Calu3 (cell line): ENCODE measurements at regions not wholly inside any gene's neighbourhood (a gene's known extent, or its start where the extent isn't known, plus 50 kb on each side); places are given as distances from the start of the nearest gene placed in this dataset.
"Not testable (repeated sequence)": the region's sequence is repeated elsewhere in the genome, so short reads cannot be mapped to it uniquely, and the experiment has no call there.

Experiments
- BruUV-seq: library from RNA; stranded (reverse); fragments of 400-500 nt; replicated peaks from 2 replicates; lab custom pipeline; 2021; lab: Mats Ljungman, UMichigan
- CTCF ChIA-PET: fragments of 300-600 bp; sonication (Branson Sonifier 250); formaldehyde crosslinking; loops from one replicate; lab custom pipeline; 2022; ENCODE audit warnings: antibody characterized with exemption; lab: Charles Lee
- DNase-seq: peaks from one replicate; pipeline ENCODE4 v3.0.0; 2022
- H3K27ac Mint-ChIP-seq: one replicate; pipeline ENCODE4 v1.8.0; 2022; ENCODE audit warnings: mixed read lengths; ENCODE audit not compliant: unreplicated experiment
- H3K27me3 Mint-ChIP-seq: one replicate; pipeline ENCODE4 v1.8.0; 2022; ENCODE audit warnings: mixed read lengths; ENCODE audit not compliant: unreplicated experiment
- H3K36me3 Mint-ChIP-seq: one replicate; pipeline ENCODE4 v1.8.0; 2022; ENCODE audit warnings: mild to moderate bottlenecking, moderate library complexity, mixed read lengths; ENCODE audit not compliant: insufficient read depth, unreplicated experiment
- H3K4me1 Mint-ChIP-seq: one replicate; pipeline ENCODE4 v1.8.0; 2022; ENCODE audit warnings: mild to moderate bottlenecking, low read depth, mixed read lengths; ENCODE audit not compliant: unreplicated experiment
- H3K4me3 Mint-ChIP-seq: one replicate; pipeline ENCODE4 v1.8.0; 2022; ENCODE audit warnings: mild to moderate bottlenecking, low read depth, moderate library complexity, mixed read lengths; ENCODE audit not compliant: unreplicated experiment
- H3K9me3 Mint-ChIP-seq: one replicate; pipeline ENCODE4 v1.8.0; 2022; ENCODE audit warnings: low read depth, mixed read lengths; ENCODE audit not compliant: unreplicated experiment
- CTCF ChIP-seq: fragments of 200-600 bp; IDR thresholded peaks from one replicate; pipeline ENCODE4 v1.8.0; 2022; ENCODE audit warnings: antibody characterized with exemption; ENCODE audit not compliant: unreplicated experiment
- intact Hi-C: fragments of 100-400 bp; cut with micrococcal nuclease; formaldehyde crosslinking; loops from one replicate; pipeline ENCODE4 v1.10.0; 2022; ENCODE audit not compliant: unreplicated experiment

- DNase-seq = no peak
Measured at GRCh38 chr6:121698617-121699016, 263.2 kb downstream of the GJA1 start.

GRCh38 chr6:121703129-121703528 is 267.7 kb downstream of the GJA1 start:
- H3K27me3 Mint-ChIP-seq, H3K27ac Mint-ChIP-seq, H3K9me3 Mint-ChIP-seq, H3K36me3 Mint-ChIP-seq, H3K4me3 Mint-ChIP-seq, intact Hi-C loops, BruUV-seq, CTCF ChIA-PET, DNase-seq: not testable (repeated sequence)
- H3K4me1 Mint-ChIP-seq = peaks cover 16% of the 10 kb centered on the region

More at GRCh38 chr6:121698617-121699016, 263.2 kb downstream of the GJA1 start:
- no TSS peak for BruUV-seq
- CTCF ChIA-PET = no interaction called here
- intact Hi-C loops = loop anchor here (10.0 kb wide), 1 partner anchor 264 kb away; the partner anchor contains the start of gene GJA1
- Mint-ChIP-seq H3K36me3 (no peaks in the 10 kb centered on the region), H3K9me3 (no peaks in the 10 kb centered on the region), H3K27ac (no peak overlapping the region), H3K27me3 (no peaks in the 10 kb centered on the region), H3K4me1 (peaks cover 16% of the 10 kb centered on the region), H3K4me3 (no peak overlapping the region)
- no peak for TF ChIP-seq CTCF

DNA sequence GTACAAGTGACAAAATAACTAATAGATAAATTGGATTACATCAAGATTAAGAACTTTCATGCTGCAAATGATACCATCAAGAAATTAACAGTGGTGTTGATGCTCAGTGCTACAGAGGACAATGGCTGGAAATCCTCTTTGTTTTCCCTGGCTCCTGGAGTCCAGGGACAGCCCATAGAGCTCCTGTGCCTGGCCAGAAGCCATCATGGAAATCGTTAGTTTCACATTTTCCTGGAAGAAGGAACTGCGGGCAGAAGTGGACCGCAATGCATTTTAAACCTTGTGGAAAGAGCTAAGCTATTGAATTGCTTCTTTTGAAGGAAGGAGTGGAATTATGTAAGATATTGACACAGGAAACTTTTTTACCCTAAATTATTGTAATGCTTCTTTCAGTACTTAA is 276.0 kb downstream of the GJA1 start:
- CTCF ChIA-PET = interaction anchor here (0.6 kb wide), 1 partner anchor 24 kb away, joined by 3 read pairs; no protein-coding TSS in a partner anchor
- Mint-ChIP-seq H3K27ac (no peak overlapping the region), H3K9me3 (no peaks in the 10 kb centered on the region), H3K36me3 (no peaks in the 10 kb centered on the region), H3K4me3 (no peak overlapping the region), H3K27me3 (no peaks in the 10 kb centered on the region), H3K4me1 (no peaks in the 10 kb centered on the region)
- intact Hi-C loops = no loop called here
- no peak for DNase-seq
- no peak for TF ChIP-seq CTCF
- BruUV-seq = no TSS peak

- TF ChIP-seq CTCF = no peak
- no TSS peak for BruUV-seq
- no peak overlapping the region for H3K4me3 Mint-ChIP-seq
- DNase-seq = no peak
- intact Hi-C loops = no loop called here
- H3K9me3 Mint-ChIP-seq = no peaks in the 10 kb centered on the region
- no peaks in the 10 kb centered on the region for H3K4me1 Mint-ChIP-seq
- CTCF ChIA-PET = no interaction called here
- H3K27me3 Mint-ChIP-seq = no peaks in the 10 kb centered on the region
- no peaks in the 10 kb centered on the region for H3K36me3 Mint-ChIP-seq
- H3K27ac Mint-ChIP-seq = no peak overlapping the region
Measured at GRCh38 chr6:121717686-121718085, 282.2 kb downstream of the GJA1 start.

GRCh38 chr6:121720867-121721266 is 285.4 kb downstream of the GJA1 start:
- H3K4me3 Mint-ChIP-seq, H3K36me3 Mint-ChIP-seq, BruUV-seq, H3K9me3 Mint-ChIP-seq, DNase-seq, intact Hi-C loops, CTCF ChIA-PET, H3K27ac Mint-ChIP-seq, H3K4me1 Mint-ChIP-seq, H3K27me3 Mint-ChIP-seq: not testable (repeated sequence)
